Ascending aorta (tissue), 2 donors: ENCODE measurements at regions not wholly inside any gene's neighbourhood (a gene's known extent, or its start where the extent isn't known, plus 50 kb on each side); places are given as distances from the start of the nearest gene placed in this dataset.

Source experiments
- DNase-seq, 2 donors: peaks; one replicate each; pipeline ENCODE4 v3.0.0-alpha.2; 2019; ENCODE audit warnings: low spot score in 2 of 2
- H3K27ac ChIP-seq, 2 donors: fragments of 200-600 bp; sonication (generic); one replicate each; pipeline ENCODE4 v1.5.1; 2016 to 2017; ENCODE audit warnings: mild to moderate bottlenecking in 1 of 2
- H3K27me3 ChIP-seq: fragments of 200-600 bp; sonication (generic); one replicate; pipeline ENCODE4 v1.5.1; 2017
- H3K36me3 ChIP-seq, 2 donors: fragments of 200-600 bp; sonication (generic); one replicate each; pipeline ENCODE4 v1.5.1; 2016
- H3K4me1 ChIP-seq, 2 donors: fragments of 200-600 bp; sonication (generic); one replicate each; pipeline ENCODE4 v1.5.1; 2016 to 2017; ENCODE audit warnings: mild to moderate bottlenecking in 1 of 2
- H3K4me3 ChIP-seq, 2 donors: fragments of 200-600 bp; sonication (generic); one replicate each; pipeline ENCODE4 v1.5.1; 2016 to 2017; ENCODE audit warnings: mild to moderate bottlenecking in 1 of 2
- H3K9me3 ChIP-seq, 2 donors: fragments of 200-600 bp; sonication (generic); one replicate each; pipeline ENCODE4 v1.5.1; 2016
- CTCF ChIP-seq, 3 experiments: fragments of 200-600 bp in 2 of 3; fragments of 450-650 bp in 1 of 3; sonication (generic) in 2 of 3; IDR thresholded peaks; one replicate each; pipeline ENCODE4 v1.5.1; 2016 to 2019; ENCODE audit warnings: antibody characterized with exemption in 3 of 3, mild to moderate bottlenecking in 1 of 3, moderate library complexity in 1 of 3
- intact Hi-C: fragments of 100-400 bp; cut with DNase I; formaldehyde crosslinking; loops from one replicate; pipeline ENCODE4 v1.15.1; 2023

DNA sequence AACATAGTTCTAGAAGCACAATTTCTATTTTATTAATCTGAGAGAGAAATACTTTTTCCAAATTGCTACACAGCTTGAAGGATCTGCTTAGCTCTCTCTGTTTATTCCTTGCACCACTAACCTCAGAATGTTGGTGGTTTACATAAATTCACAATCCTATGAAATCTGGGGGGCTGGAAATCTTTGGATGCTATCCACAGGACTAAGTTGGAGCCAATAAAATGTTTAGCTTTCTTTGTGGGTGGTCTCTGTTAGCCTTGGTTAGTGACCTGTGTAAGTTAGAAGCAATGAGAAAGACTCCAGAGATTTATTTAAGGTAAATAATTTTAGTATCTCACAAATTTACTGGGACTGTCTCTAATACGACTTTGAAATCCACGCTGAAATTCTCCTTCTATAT lies 418.1 kb downstream of the ADGRL2 start:
- no peaks in the 10 kb centered on the region for H3K27me3 ChIP-seq
- H3K4me3 ChIP-seq, result no peak overlapping the region
- no peak for DNase-seq
- H3K36me3 ChIP-seq, result no peaks in the 10 kb centered on the region
- TF ChIP-seq CTCF (IDR thresholded peaks at IDR 0.05), result no peak
- peaks cover 0 to 2% of the 10 kb centered on the region in 2 donors for H3K4me1 ChIP-seq
- intact Hi-C loops, result no loop called here
- no peak overlapping the region for H3K27ac ChIP-seq
- H3K9me3 ChIP-seq, result no peaks in the 10 kb centered on the region

DNA sequence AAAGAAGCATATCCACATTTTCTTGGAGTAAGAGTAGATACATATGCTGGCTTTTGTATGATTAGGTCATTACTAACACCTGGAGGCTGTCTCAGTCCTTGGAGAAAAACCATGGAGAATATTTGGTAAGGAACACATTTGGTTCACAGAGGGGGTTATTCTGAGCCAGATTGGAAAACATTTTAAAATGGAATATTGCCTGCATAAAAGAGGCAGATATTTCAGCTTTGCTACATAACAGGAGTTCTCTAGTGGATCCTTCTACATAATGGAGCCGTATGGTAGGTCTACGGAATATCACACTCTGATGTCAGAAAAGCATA lies 415.1 kb downstream of the ADGRL2 start:
- Histone ChIP-seq H3K4me3 (no peak overlapping the region), H3K36me3 (no peaks in the 10 kb centered on the region), H3K27me3 (no peaks in the 10 kb centered on the region), H3K27ac (no peak overlapping the region), H3K4me1 (peaks cover 0 to 2% of the 10 kb centered on the region in 2 donors), H3K9me3 (no peaks in the 10 kb centered on the region)
- intact Hi-C loops, result no loop called here
- no peak for DNase-seq
- no peak for TF ChIP-seq CTCF (IDR thresholded peaks at IDR 0.05)

DNA sequence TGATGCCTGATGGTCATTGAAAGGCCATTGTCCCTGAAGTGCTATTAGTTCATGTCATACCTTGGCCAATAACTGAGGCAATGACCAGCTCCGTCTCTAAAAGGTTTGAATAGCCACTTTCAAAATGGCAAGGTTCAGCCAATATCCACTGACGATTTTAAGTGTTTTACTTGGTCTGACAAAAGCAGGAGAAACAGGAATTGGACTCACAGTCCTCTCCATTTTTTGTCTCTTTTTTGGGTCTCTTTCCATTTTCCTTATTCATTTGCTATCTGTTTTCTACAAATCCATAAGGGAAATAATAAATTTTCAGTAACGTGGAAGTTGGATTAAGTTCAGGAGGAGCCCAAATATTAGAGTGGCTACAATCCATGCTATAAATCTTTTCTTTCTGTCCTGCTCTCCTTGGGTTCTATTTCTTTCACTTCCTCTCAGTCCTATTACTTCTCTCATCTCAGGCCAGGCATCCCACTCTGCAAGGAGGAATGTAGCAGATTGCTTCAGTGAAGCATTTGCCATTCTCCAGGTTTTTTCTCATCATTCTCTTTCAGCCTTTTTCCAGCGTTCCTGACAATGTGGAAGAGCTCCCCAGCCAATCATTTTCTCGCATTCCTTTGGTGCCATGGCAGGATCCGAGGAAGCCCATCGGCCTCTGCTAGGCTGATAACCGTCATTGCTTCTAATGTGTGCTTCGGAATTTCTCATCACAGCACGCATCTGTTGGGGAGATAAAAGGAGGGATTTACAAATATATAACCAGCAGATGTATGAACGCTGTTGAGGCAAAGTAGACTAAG lies 414.5 kb downstream of the ADGRL2 start:
- Histone ChIP-seq H3K9me3 (no peaks in the 10 kb centered on the region), H3K4me3 (no peak overlapping the region), H3K36me3 (no peaks in the 10 kb centered on the region), H3K27me3 (no peaks in the 10 kb centered on the region), H3K4me1 (peaks cover 0 to 2% of the 10 kb centered on the region in 2 donors), H3K27ac (peak overlapping the region in 1 of 2 donors; percentile 22)
- intact Hi-C loops, result no loop called here
- TF ChIP-seq CTCF (IDR thresholded peaks at IDR 0.05), result no peak
- no peak for DNase-seq

- Histone ChIP-seq H3K4me3 (no peak overlapping the region), H3K27ac (peak overlapping the region in 1 of 2 donors; percentile 22), H3K27me3 (no peaks in the 10 kb centered on the region), H3K9me3 (no peaks in the 10 kb centered on the region), H3K36me3 (no peaks in the 10 kb centered on the region), H3K4me1 (peaks cover 0 to 2% of the 10 kb centered on the region in 2 donors)
- no peak for TF ChIP-seq CTCF (IDR thresholded peaks at IDR 0.05)
- DNase-seq, result no peak
- intact Hi-C loops, result no loop called here
These were observed 413.9 kb downstream of the ADGRL2 start for GRCh38 chr1:82214606-82215005.

- Histone ChIP-seq H3K27me3 (no peaks in the 10 kb centered on the region), H3K9me3 (no peaks in the 10 kb centered on the region), H3K36me3 (no peaks in the 10 kb centered on the region), H3K27ac (no peak overlapping the region), H3K4me1 (no peaks in the 10 kb centered on the region), H3K4me3 (no peak overlapping the region)
- intact Hi-C loops, result no loop called here
- TF ChIP-seq CTCF (IDR thresholded peaks at IDR 0.05), result no peak
- no peak for DNase-seq
These were observed 396.9 kb downstream of the ADGRL2 start for GRCh38 chr1:82197606-82198005.

DNA sequence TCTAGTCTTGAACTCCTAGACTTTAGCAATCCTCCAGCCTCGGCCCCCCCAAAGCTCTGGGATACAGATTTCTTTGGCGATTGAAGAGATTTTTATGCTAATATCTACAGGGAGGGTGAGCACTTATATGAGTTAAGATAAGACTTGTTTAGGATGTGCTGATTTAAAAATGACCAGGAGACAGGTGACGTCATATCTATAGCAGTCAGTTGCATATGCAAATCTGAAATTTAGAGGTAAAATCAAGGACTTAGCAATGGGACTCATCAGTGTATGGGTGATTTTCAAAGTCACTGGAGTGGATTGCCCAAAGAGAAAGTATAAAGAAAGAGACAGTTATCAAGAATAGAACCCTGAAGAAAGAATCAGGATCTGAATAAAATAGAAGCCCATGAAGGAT lies 394.5 kb downstream of the ADGRL2 start:
- no peak overlapping the region for H3K4me3 ChIP-seq
- DNase-seq, result no peak
- intact Hi-C loops, result no loop called here
- no peaks in the 10 kb centered on the region for H3K36me3 ChIP-seq
- no peaks in the 10 kb centered on the region for H3K4me1 ChIP-seq
- H3K27me3 ChIP-seq, result no peaks in the 10 kb centered on the region
- TF ChIP-seq CTCF (IDR thresholded peaks at IDR 0.05), result no peak
- H3K27ac ChIP-seq, result no peak overlapping the region
- H3K9me3 ChIP-seq, result no peaks in the 10 kb centered on the region
